ENCODE measurements at regions not wholly inside any gene's neighbourhood (a gene's known extent, or its start where the extent isn't known, plus 50 kb on each side); places are given as distances from the start of the nearest gene placed in this dataset.

DNA sequence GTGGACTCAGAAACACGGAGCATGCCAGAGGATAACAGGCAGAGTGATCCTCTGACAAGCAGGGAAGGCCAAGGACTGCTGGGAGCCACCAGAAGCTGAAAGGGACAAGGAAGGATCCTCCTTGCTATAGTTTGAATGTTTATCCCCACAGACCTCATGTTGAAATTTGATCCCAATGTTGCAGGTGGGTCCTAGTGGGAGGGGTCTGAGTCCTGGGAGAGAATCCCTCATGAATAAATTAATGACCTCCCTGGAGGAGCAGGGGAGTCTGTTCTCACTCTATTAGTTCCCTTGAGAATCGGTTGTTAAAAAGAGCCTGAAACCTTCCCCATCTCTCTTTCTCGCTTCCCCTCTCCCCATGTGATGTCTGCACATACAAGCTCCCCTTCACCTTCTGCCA is 124.4 kb downstream of the FBXO15 start:
- H3K4me3 ChIP-seq (replicated peaks in 1 of 4; ENCODE audit: control extremely low read depth in 1 of 4, insufficient read depth in 1 of 4, low read depth in 3 of 4, low read length in 4 of 4): no peak overlapping the region
- TF ChIP-seq EZH2 (IDR thresholded peaks at IDR 0.05; ENCODE audit: low read length, missing control alignments): no peak
- H4K20me1 ChIP-seq (ENCODE audit: control insufficient read depth, extremely low read depth, insufficient read depth, low read length): no peaks in the 10 kb centered on the region
- DNase-seq (ENCODE audit: low read depth in 2 of 2): no peak
- H3K4me1 ChIP-seq (ENCODE audit: control insufficient read depth, extremely low read depth, insufficient read depth, low read length): no peaks in the 10 kb centered on the region
- H3K27me3 ChIP-seq (ENCODE audit: control insufficient read depth, insufficient read depth, low read length): peaks cover 2% of the 10 kb centered on the region
- no peaks in the 10 kb centered on the region for H3K79me2 ChIP-seq (ENCODE audit: control insufficient read depth, insufficient read depth, low read length)
- no peaks in the 10 kb centered on the region for H3K9me3 ChIP-seq (ENCODE audit: control insufficient read depth, insufficient read depth, low read depth, low read length)
- H2AFZ ChIP-seq (ENCODE audit: low read length): no peak overlapping the region
- H3K36me3 ChIP-seq (ENCODE audit: control insufficient read depth, insufficient read depth, low read length): no peaks in the 10 kb centered on the region
- H3K27ac ChIP-seq (ENCODE audit: insufficient read depth, low read length): no peak overlapping the region
- no peak overlapping the region for H3K9ac ChIP-seq (ENCODE audit: insufficient read depth, low read length)
- H3K4me2 ChIP-seq (ENCODE audit: extremely low read depth, insufficient read depth, low read length): no peak overlapping the region

DNA sequence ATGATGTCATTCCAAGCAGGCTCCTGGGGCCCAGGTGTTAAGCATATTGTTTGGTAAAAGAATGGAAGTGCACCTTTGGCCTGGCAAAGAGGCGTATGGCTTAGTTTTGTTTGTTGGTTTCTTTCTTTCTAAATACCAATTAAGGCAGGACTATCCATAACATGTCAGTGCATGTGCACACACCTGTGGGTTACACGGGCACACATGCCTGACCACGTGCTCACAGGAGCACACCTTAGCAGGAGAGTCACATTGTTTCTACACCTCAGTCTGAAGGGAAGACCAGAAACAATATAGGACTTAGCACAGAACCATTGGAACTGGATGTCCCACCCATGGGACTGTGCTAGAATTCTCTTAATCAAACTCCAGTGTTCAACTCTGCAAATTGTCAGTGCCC is 127.8 kb downstream of the FBXO15 start:
- Histone ChIP-seq H3K79me2 (ENCODE audit: control insufficient read depth, insufficient read depth, low read length) (no peaks in the 10 kb centered on the region), H3K27me3 (ENCODE audit: control insufficient read depth, insufficient read depth, low read length) (peaks cover 2% of the 10 kb centered on the region), H4K20me1 (ENCODE audit: control insufficient read depth, extremely low read depth, insufficient read depth, low read length) (no peaks in the 10 kb centered on the region), H3K9ac (ENCODE audit: insufficient read depth, low read length) (no peak overlapping the region), H3K4me3 (replicated peaks in 1 of 4; ENCODE audit: control extremely low read depth in 1 of 4, insufficient read depth in 1 of 4, low read depth in 3 of 4, low read length in 4 of 4) (no peak overlapping the region), H3K4me1 (ENCODE audit: control insufficient read depth, extremely low read depth, insufficient read depth, low read length) (no peaks in the 10 kb centered on the region), H3K36me3 (ENCODE audit: control insufficient read depth, insufficient read depth, low read length) (no peaks in the 10 kb centered on the region), H2AFZ (ENCODE audit: low read length) (no peak overlapping the region), H3K4me2 (ENCODE audit: extremely low read depth, insufficient read depth, low read length) (no peak overlapping the region), H3K9me3 (ENCODE audit: control insufficient read depth, insufficient read depth, low read depth, low read length) (no peaks in the 10 kb centered on the region), H3K27ac (ENCODE audit: insufficient read depth, low read length) (no peak overlapping the region)
- TF ChIP-seq EZH2 (IDR thresholded peaks at IDR 0.05; ENCODE audit: low read length, missing control alignments): no peak
- TF ChIP-seq, protein P1, sequence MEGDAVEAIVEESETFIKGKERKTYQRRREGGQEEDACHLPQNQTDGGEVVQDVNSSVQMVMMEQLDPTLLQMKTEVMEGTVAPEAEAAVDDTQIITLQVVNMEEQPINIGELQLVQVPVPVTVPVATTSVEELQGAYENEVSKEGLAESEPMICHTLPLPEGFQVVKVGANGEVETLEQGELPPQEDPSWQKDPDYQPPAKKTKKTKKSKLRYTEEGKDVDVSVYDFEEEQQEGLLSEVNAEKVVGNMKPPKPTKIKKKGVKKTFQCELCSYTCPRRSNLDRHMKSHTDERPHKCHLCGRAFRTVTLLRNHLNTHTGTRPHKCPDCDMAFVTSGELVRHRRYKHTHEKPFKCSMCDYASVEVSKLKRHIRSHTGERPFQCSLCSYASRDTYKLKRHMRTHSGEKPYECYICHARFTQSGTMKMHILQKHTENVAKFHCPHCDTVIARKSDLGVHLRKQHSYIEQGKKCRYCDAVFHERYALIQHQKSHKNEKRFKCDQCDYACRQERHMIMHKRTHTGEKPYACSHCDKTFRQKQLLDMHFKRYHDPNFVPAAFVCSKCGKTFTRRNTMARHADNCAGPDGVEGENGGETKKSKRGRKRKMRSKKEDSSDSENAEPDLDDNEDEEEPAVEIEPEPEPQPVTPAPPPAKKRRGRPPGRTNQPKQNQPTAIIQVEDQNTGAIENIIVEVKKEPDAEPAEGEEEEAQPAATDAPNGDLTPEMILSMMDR (conservative IDR thresholded peaks at IDR 0.05 in 1 of 2, IDR thresholded peaks at IDR 0.05 in 1 of 2; ENCODE audit: low read depth in 1 of 2, low read length in 2 of 2): no peak
- no peak for DNase-seq (ENCODE audit: low read depth in 2 of 2)

DNA sequence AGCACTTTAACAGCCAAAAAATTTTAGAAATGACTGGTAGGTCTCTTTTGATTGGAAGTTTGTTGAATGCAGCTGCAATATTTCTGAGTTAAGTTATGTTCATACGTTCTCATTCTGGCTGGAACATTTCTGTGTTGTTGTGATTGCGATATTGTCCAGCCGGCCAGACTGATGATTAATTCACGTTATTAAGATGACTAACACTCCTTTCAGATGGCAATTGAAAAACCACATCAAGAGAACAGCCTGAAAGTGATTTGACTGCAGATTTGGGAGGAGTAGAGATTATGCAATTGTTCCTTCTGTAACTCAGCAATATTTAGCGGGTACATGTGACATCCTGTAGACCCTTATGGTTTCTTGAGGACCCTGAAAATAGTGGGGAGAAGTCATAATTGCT is 133.7 kb downstream of the FBXO15 start:
- H3K9me3 ChIP-seq (ENCODE audit: control insufficient read depth, insufficient read depth, low read depth, low read length): no peaks in the 10 kb centered on the region
- no peak overlapping the region for H3K9ac ChIP-seq (ENCODE audit: insufficient read depth, low read length)
- no peak overlapping the region for H3K27ac ChIP-seq (ENCODE audit: insufficient read depth, low read length)
- no peaks in the 10 kb centered on the region for H3K27me3 ChIP-seq (ENCODE audit: control insufficient read depth, insufficient read depth, low read length)
- TF ChIP-seq EZH2 (IDR thresholded peaks at IDR 0.05; ENCODE audit: low read length, missing control alignments): no peak
- TF ChIP-seq, protein P1 (conservative IDR thresholded peaks at IDR 0.05 in 1 of 2, IDR thresholded peaks at IDR 0.05 in 1 of 2; ENCODE audit: low read depth in 1 of 2, low read length in 2 of 2): no peak
- DNase-seq (ENCODE audit: low read depth in 2 of 2): peak; percentile 69 to 89
- no peaks in the 10 kb centered on the region for H3K36me3 ChIP-seq (ENCODE audit: control insufficient read depth, insufficient read depth, low read length)
- no peak overlapping the region for H3K4me2 ChIP-seq (ENCODE audit: extremely low read depth, insufficient read depth, low read length)
- H3K4me3 ChIP-seq (replicated peaks in 1 of 4; ENCODE audit: control extremely low read depth in 1 of 4, insufficient read depth in 1 of 4, low read depth in 3 of 4, low read length in 4 of 4): no peak overlapping the region
- H4K20me1 ChIP-seq (ENCODE audit: control insufficient read depth, extremely low read depth, insufficient read depth, low read length): no peaks in the 10 kb centered on the region
- no peaks in the 10 kb centered on the region for H3K79me2 ChIP-seq (ENCODE audit: control insufficient read depth, insufficient read depth, low read length)
- no peaks in the 10 kb centered on the region for H3K4me1 ChIP-seq (ENCODE audit: control insufficient read depth, extremely low read depth, insufficient read depth, low read length)
- no peak overlapping the region for H2AFZ ChIP-seq (ENCODE audit: low read length)

Data from fibroblast of lung (primary cell).